A204.1 (cell line): ENCODE measurements at regions not wholly inside any gene's neighbourhood (a gene's known extent, or its start where the extent isn't known, plus 50 kb on each side); places are given as distances from the start of the nearest gene placed in this dataset.

ENCODE experiments used
- FAIRE-seq: peaks from 2 replicates; lab custom pipeline; 2012; peaks lifted over from hg19 to GRCh38; lab: Jason Lieb, UNC

- FAIRE-seq: no peak
These were observed 86.7 kb upstream of the TTC34 start for GRCh38 chr1:2887941-2888855.

- no peak for FAIRE-seq
These were observed 88.8 kb upstream of the TTC34 start for GRCh38 chr1:2890221-2890850.

GRCh38 chr1:2891923-2892448 lies 90.5 kb upstream of the TTC34 start:
- FAIRE-seq: no peak

GRCh38 chr1:2893473-2894120 lies 92.1 kb upstream of the TTC34 start:
- no peak for FAIRE-seq

- no peak for FAIRE-seq
These were observed 93.0 kb upstream of the TTC34 start for GRCh38 chr1:2894381-2895041.

GRCh38 chr1:2896824-2897223 lies 95.3 kb upstream of the TTC34 start:
- no peak for FAIRE-seq

GRCh38 chr1:2903226-2903625 lies 101.7 kb upstream of the TTC34 start:
- FAIRE-seq: no peak

- FAIRE-seq: no peak
These were observed 102.7 kb upstream of the TTC34 start for GRCh38 chr1:2904191-2904590.

- no peak for FAIRE-seq
These were observed 103.9 kb upstream of the TTC34 start for GRCh38 chr1:2905356-2905755.

- FAIRE-seq: no peak
These were observed 104.6 kb upstream of the TTC34 start for GRCh38 chr1:2906085-2906484.

- FAIRE-seq: no peak
These were observed 105.1 kb upstream of the TTC34 start for GRCh38 chr1:2906620-2907019.

GRCh38 chr1:2907051-2907450 lies 105.6 kb upstream of the TTC34 start:
- FAIRE-seq: no peak

- no peak for FAIRE-seq
These were observed 106.6 kb upstream of the TTC34 start for GRCh38 chr1:2908081-2908480.

- no peak for FAIRE-seq
These were observed 107.1 kb upstream of the TTC34 start for GRCh38 chr1:2908561-2908960.

GRCh38 chr1:2909797-2910196 lies 108.3 kb upstream of the TTC34 start:
- no peak for FAIRE-seq

- no peak for FAIRE-seq
These were observed 108.7 kb upstream of the TTC34 start for GRCh38 chr1:2910211-2910610.

- FAIRE-seq: no peak
These were observed 109.7 kb upstream of the ACTRT2 start for GRCh38 chr1:2911421-2912178.

- no peak for FAIRE-seq
These were observed 108.7 kb upstream of the ACTRT2 start for GRCh38 chr1:2912424-2913061.

GRCh38 chr1:2913091-2913490 lies 108.2 kb upstream of the ACTRT2 start:
- FAIRE-seq: no peak

GRCh38 chr1:2914702-2915101 lies 106.6 kb upstream of the ACTRT2 start:
- FAIRE-seq: no peak

- FAIRE-seq: no peak
These were observed 105.1 kb upstream of the ACTRT2 start for GRCh38 chr1:2916153-2916552.
